Daoy (cell line): ENCODE measurements at regions not wholly inside any gene's neighbourhood (a gene's known extent, or its start where the extent isn't known, plus 50 kb on each side); places are given as distances from the start of the nearest gene placed in this dataset.
"Not testable (repeated sequence)": the region's sequence is repeated elsewhere in the genome, so short reads cannot be mapped to it uniquely, and the experiment has no call there.

ENCODE experiments used
- DNase-seq: peaks from one replicate; pipeline ENCODE4 v3.0.0-alpha.2; 2015; ENCODE audit warnings: low read depth

DNA sequence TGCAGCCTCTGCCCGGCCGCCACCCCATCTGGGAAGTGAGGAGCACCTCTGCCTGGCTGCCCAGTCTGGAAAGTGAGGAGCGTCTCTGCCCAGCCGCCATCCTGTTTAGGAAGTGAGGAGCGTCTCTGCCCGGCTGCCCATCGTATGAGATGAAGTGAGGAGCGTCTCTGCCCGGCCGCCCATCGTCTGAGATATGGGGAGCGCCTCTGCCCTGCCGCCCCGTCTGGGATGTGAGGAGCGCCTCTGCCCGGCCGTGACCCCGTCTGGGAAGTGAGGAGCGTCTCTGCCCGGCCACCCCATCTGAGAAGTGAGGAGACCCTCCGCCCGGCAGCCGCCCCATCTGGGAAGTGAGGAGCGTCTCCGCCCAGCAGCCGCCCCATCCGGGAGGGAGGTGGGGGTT, 1069.5 kb upstream of the EPHA6 start:
- DNase-seq: not testable (repeated sequence)

DNA sequence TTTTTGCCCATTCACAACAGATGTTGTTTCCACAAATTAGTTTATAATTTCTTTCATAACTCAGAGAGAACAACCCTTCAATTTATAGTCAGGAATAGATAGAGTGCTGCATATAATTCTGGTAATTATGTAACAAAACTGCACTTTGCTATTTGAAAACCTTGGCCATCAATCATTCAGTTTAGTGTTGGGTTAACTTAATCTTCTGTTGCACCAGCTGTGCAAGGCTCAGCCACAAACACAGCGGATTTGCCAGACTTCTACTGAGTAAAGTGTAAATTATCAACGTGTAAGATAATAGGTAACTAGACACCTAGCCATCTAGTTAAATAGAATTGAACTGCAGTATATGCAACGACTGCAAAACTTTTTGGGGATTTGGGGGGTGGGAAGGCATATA, 1064.3 kb upstream of the EPHA6 start:
- no peak for DNase-seq

DNA sequence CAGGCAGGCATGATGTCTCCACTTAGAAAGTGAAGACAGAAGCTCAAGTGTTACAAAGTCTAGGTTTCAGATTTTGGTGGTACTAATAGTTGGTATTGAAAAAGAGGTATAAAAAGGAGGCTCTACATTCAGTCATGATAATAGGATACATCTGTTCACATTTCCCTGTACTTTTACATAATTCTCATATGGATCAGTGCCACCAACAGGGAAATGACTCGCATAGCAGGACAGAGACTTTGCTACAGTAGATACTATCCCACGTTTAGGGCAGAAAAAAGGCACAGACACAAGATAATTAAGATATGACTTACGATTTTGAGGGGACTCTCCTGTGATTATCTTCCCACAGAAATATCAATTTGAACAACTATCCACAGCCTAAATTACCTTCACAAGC, 1062.9 kb upstream of the EPHA6 start:
- DNase-seq: no peak

DNA sequence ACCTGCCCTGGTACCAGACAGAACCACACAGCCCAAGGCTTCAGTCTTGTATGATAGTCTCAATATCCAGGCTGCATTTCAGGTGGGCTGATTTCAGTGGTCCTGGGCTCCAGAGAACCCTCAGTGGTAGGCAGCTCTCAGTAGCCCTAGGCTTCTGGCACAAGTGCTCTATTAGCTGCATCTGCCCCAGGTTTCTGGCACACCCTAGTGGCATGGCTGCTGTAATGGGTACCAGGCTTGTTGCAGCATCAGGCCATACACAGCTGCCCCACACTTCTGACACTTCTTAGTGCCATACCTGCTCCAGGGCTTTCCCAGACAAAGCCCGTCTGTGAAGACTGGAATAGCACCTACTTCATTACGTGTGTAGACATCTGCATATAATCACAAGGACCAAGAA, 1062.2 kb upstream of the EPHA6 start:
- DNase-seq: no peak

DNA sequence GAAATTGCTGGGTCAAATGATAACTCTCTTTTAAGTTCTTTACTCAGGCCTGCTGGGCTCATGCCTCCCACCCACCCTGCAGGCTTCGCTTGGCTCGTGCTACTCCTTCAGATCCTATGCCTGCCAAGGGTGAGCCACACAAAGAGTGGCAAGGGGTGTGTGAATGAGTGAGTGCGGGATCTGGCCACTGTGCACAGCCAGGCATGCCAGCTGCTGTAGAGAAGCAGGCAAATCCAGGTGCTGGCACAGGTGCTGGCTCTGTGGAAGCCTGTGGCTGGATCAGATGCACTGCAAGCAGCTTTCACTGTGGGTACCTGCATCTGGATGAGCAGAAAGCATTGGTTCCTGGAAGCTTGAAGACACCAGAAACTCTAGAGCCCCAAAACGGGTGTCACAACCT, 1055.7 kb upstream of the EPHA6 start:
- no peak for DNase-seq

DNA sequence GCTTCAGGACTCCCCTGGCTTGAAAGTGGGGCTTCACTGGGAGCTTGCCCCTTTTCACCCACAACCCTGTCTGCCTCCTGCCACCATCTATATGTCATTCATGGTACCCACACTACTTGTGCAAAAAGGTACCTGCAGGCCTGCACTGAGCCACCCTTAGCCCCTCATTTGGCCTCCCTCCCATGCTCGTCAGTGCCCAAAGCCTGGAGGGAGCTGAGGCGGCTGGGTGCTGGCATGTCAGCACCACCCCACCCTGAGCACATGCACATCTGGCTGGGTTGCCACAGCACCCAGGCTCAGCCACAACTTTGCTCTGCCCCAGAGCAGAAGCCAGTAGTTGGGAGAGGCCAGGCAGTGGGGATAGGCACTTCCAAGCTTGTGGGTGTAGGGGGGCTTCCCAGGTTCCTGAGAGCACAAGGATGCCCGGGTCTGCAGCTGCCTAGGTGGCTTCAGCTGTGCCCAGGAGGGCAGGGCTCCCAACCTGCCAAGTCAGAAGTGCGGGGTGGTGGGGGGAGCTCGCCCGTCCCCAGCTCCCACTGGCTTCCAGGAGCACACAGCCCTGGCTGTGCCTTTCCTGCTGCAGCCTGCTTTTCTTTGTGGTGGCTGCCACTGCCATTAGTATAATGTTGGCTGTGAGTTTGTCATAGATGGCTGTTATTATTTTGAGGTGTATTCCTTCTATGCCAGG, 1054.6 kb upstream of the EPHA6 start:
- DNase-seq: no peak

DNA sequence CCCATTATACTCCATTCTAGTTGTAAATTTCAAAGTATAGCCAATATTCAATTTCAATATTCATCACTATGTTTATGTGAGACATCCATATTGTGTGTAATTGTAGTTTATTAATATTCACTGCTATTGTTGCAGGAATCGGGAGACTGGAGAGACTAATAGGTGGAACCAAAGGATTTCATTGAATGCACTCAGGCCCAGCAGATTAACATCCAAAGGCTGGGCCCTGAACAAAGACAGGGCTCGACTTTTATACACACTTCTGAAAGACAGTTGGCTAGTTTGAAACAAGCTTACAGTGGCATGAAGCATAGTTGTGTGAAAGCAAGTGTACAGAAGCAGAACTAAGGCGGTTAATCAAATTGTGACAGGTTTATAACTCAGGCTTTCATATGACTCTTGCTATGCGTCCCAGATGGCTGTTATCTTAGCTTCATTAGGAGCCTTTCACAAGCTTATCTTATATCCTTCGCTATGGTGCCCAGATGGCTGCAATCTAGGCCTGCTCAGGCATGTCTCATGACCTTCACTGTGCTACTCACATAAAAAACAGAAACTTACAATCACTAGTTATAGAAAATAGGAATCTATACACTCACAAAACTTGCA, 1038.8 kb upstream of the EPHA6 start:
- no peak for DNase-seq

DNA sequence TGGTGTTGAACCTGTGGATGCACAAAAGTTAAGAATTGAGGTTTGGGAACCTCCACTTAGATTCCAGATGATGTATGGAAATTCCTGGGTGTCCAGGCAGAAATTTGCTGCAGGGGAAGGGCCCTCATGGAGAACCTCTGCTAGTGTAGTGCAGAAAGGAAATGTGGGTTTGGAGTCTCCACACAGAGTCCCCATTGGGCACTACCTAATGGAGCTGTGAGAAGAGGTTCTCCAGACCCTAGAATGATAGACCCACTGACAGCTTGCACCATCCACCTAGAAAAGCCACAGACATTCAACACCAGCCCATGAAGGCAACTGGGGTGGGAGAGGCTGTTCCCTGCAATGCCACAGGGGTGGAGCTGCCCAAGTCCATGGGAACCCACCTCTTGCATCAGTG, 1032.8 kb upstream of the EPHA6 start:
- no peak for DNase-seq

DNA sequence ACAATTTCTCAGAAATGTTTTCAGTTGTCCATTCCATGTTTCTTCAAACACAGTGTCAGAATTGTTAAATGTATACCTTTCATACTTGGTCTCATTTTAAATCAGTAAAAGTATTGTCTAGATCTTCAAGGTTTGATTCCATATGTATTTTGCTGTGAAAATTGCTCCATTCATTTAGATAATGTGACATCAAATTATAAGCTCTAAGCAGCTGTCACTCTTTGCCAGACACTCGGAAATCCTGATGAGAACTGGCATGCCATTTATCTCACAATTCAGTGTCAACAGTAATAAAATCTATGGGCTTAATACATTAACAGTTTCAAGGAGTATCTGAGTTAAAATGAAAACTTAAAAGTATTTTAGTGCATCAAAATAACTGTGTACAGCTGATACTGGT, 1025.3 kb upstream of the EPHA6 start:
- DNase-seq: no peak

DNA sequence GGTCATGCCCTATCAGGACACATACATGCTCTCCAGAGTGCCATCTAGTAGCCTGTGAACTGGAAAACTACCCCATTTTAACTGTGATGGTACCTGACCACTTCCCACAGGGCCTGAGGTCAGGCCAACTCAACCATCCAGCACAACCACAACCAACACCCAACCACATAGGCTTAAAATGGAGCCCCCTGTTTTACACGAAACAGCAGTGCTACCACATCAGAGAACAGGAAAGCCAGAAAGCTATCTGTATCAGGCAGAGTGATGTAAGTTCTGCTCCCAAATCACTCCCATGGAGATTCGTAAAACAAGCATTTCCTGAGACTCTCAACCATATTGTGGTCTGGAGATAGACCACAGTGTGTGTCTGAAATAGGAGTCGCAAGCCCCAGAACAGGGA, 1017.3 kb upstream of the EPHA6 start:
- no peak for DNase-seq

DNA sequence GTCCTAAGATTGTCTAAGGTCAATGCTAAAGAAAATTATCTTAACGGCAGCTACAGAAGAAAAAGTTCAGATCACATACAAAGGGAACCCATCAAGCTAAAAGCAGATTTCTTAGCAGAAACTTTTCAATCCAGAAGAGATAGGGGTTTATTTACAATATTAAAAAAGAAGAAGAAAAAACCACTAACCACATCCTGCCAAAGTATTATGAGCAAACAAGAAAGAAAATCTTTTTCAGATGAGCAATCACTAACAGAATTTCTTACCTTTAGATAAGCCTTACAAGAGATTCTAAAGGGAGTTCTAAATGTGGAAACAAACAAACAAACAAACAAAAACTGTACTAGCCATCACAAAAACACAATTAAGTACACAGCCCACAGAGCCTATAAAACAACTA, 1015.8 kb upstream of the EPHA6 start:
- no peak for DNase-seq

DNA sequence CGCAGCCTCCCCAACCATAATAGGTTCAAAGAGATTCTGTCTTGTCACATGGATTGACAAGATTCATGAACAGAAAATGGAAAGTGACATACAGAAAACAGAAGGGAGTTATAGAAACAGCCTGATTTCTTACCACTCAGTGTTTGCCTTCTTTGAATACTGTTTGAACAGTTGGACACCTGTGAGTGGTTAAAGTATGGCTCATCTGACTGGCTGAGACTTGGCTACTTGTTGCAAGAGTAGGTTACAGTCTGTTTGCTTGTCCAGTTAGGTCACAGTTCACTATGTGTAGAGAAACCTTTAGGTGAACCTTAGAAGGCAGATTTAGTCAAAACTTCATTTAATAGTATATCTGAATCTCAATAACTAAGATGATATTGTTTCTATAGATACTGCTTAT, 1003.9 kb upstream of the EPHA6 start:
- DNase-seq: no peak

DNA sequence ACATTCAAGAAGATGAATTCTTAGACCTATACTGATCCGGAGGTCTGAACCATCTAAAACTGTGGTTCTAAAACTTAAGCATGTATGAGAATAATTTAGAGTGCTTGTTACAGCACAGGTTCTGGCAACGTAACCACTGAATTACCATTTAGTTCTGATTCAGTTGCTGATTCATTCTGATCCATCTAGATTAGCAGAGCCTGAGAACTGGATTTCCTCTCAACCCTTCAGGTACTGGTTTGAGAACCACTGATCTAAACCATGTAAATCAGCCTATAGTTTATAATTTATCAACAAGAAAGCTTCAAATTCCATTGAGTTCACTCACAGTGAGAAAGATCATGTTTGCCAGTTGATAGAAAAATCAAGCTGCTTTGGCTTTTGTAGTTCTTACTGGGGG, 1001.1 kb upstream of the EPHA6 start:
- DNase-seq: no peak

DNA sequence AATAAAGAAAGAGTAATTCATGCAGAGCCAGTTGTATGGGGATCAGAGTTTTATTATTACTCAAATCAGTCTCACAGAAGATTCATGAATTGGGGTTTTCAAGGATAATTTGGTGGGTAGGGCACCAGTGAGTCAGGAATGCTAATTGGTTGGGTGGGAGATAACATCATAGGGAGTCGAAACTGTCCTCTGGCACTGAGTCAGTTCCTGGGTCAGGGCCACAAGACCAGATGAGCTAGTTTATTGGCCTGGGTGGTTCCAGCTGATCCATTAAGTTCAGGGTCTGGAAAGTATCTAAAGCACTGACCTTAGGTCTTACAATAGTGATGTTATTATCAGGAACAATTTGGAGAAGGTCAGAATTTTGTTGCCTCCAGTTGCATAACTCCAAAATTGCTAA, 998.6 kb upstream of the EPHA6 start:
- no peak for DNase-seq

DNA sequence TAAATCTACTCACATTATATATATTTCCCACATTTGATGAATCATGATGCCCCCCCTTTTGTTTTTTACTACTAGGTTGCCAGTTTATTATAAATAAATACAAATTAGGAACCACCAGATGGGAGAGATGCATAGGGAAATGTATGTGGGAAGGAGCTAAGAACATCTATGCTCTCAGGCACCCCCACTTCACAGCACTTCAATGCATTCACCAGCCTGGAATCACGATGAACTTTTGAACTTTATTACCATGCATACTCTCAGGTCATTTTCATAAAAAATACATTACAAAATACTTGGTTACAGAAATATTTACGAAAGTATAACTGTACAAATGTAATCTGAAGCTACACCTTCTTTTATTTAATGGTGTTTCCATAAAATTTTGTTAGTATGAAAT, 988.0 kb upstream of the EPHA6 start:
- no peak for DNase-seq

DNA sequence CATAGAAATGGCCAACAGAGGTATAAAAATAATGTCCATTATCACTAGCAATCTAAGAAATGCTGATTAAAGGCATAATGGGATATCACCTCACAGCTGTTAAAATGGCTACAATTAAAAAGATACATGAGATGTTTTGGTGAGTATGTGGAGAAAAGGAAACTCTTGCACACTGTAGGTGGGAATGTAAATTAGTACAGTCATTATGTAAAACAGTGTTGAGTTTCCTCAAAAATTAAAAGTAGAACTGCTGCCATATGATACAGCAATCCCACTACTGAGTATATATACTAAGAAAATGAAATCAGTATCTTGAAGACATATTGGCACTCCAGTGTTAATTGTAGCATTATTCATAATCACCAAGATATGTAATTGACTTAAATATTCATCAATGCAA, 982.2 kb upstream of the EPHA6 start:
- DNase-seq: no peak

DNA sequence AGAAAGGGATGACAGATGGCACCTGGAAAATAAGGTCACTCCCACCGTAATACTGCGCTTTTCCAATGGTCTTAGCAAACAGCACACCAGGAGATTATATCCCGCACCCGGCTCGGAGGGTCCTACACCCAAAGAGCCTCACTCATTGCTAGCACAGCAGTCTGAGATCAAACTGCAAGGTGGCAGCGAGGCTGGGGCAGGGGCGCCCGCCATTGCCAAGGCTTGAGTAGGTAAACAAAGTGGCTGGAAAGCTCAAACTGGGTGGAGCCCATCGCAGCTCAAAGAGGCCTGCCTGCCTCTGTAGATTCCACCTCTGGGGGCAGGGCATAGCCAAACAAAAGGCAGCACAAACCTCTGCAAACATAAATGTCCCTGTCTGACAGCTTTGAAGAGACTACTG, 953.8 kb upstream of the EPHA6 start:
- not testable (repeated sequence) for DNase-seq

DNA sequence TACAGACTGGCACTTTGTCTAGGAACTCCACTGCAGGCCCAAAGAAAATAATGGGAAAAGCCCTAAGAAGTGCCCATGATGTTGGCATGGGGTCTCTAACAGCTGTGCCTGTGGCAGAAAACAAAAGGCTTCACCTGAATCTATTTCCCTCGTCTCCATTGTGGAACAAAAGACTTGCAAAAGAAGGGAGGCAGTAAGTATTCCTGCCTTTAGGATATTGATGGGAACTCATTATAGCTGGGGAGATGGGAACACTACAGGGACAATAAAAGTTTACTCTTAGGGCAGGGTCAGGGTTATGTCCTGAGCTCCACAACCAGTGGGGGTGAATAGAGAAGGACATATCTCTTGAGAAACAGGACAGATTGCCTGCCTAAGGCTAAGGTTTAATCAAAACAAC, 930.6 kb upstream of the EPHA6 start:
- DNase-seq: no peak

DNA sequence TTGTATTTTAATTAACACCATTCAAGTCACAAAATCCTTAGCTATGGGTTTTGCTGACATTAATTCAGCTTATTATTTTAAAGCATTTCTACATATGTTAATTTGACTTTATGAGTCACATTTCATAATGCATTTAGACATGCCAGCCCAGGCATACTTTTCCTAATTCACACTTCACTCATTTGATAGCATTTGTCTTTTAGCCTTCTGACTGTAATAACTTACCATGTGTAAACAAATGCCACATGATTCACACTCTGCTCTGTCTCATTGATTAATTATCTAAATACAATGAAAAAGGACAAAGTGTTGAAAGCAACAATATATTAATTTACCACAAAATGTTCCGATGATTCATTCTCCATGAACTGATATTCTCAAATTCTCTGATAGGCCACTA, 927.8 kb upstream of the EPHA6 start:
- no peak for DNase-seq

DNA sequence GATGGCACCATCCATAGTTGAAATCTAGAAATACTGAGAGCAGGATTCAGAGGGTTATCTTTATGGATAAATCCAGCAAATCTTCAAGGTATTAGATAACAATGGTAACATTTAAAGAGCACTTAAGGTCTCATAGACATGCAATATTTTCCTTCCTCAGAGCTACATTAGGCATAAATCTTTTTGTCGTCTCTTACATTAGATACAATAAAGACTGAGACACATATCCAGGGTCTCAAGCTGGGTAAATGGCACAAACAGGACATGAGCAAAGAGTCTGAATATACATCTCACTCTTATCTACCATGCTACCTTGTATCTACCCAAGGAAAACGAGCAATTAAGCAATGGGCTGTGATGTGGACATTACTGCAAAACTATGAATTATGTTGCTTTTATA, 927.3 kb upstream of the EPHA6 start:
- DNase-seq: no peak

DNA sequence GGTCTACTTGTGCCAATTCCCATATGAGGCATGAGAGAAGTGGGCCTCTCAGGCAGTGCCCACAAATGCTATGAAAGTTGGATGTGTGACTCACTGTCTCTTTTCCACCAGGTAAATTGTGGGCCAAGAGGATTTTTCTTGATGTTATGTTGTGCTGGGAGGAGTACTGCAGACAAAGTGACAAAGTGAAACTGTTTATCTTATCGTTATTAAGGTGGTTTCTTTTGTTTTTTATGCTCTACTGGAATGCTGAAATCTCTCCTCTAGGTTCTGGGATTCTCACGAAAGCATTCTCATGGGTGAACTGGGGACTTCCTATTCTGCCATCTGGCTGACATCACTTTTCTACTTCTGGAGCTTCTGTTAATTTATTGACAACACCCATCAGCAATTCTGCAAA, 919.6 kb upstream of the EPHA6 start:
- no peak for DNase-seq

DNA sequence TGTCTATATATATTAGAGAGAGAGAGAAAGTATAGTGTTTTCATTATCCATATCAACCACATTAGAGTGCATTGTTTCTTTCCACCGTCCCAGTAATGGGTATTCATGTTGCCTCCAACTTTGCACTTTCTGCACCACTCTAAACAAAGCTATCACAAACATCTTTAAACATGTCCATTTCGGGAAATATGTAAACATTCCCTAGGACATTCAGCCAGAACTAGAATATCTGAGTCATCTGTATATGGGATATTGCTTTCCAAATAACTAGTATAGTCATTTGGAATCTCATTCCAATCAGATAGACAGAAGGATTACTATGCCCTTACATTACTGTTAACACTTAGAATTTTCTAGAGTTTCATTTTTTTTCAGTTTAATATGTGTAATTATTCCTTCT, 914.9 kb upstream of the EPHA6 start:
- DNase-seq: no peak

DNA sequence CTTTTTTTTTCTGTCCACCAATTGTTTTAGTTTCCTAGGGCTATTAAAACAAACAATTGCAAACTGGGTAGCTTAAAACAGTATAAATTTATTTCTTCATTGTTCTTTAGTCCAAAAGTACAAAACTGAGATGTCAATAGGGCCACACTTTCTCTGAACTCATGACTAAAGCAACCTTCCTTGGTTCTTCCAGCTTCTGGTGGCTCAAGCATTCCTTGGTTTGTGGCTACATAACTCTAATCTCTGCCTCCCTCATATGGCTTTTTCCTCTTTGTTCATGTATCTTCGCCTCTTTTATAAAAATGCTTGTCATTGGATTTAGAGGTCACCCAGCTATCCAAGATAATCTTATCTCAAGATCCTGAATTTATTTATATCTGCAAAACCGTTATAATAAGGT, 914.5 kb upstream of the EPHA6 start:
- DNase-seq: no peak

DNA sequence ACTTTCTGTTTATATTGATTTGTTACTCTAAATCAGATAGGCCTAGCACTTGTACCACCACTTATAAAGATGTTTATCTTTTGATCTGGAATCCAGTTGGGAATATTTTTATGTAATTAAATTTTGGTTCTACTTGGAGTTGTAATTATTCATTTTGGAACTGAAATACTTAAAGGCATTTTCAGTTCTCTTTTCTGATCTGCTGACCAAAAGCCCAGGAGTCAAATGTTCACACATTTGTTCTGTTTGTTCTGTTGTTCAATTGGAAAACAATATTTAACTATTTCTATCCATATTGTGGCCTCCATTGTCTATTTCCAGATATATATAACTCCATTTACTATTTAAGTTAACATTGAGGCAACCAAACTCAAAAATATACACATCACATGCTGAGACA, 912.4 kb upstream of the EPHA6 start:
- DNase-seq: no peak
